ENCODE measurements at regions not wholly inside any gene's neighbourhood (a gene's known extent, or its start where the extent isn't known, plus 50 kb on each side); places are given as distances from the start of the nearest gene placed in this dataset.

GRCh38 chr5:10162468-10162867 is 87.2 kb downstream of the ATPSCKMT start:
- H3K4me3 ChIP-seq: no peak overlapping the region
- H3K4me1 ChIP-seq: no peaks in the 10 kb centered on the region
- H3K36me3 ChIP-seq: no peaks in the 10 kb centered on the region
- no peaks in the 10 kb centered on the region for H3K27me3 ChIP-seq
- no peak for DNase-seq (ENCODE audit: low spot score in 2 of 2)
- no peak for TF ChIP-seq POLR2AphosphoS5 (IDR thresholded peaks at IDR 0.05)
- TF ChIP-seq, protein P1, sequence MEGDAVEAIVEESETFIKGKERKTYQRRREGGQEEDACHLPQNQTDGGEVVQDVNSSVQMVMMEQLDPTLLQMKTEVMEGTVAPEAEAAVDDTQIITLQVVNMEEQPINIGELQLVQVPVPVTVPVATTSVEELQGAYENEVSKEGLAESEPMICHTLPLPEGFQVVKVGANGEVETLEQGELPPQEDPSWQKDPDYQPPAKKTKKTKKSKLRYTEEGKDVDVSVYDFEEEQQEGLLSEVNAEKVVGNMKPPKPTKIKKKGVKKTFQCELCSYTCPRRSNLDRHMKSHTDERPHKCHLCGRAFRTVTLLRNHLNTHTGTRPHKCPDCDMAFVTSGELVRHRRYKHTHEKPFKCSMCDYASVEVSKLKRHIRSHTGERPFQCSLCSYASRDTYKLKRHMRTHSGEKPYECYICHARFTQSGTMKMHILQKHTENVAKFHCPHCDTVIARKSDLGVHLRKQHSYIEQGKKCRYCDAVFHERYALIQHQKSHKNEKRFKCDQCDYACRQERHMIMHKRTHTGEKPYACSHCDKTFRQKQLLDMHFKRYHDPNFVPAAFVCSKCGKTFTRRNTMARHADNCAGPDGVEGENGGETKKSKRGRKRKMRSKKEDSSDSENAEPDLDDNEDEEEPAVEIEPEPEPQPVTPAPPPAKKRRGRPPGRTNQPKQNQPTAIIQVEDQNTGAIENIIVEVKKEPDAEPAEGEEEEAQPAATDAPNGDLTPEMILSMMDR (IDR thresholded peaks at IDR 0.05): no peak
- no peak for TF ChIP-seq POLR2A (IDR thresholded peaks at IDR 0.05)
- intact Hi-C loops (cut with DNase I; ENCODE audit: low total_unique reads): no loop called here
- H3K9me3 ChIP-seq: peaks cover 11 to 19% of the 10 kb centered on the region in 2 donors
- H3K27ac ChIP-seq: no peak overlapping the region

GRCh38 chr5:10161778-10162177 is 87.9 kb downstream of the ATPSCKMT start:
- DNase-seq (ENCODE audit: low spot score in 2 of 2): no peak
- H3K36me3 ChIP-seq: no peaks in the 10 kb centered on the region
- peaks cover 11 to 19% of the 10 kb centered on the region in 2 donors for H3K9me3 ChIP-seq
- no peak overlapping the region for H3K4me3 ChIP-seq
- H3K27me3 ChIP-seq: no peaks in the 10 kb centered on the region
- intact Hi-C loops (cut with DNase I; ENCODE audit: low total_unique reads): no loop called here
- no peak overlapping the region for H3K27ac ChIP-seq
- TF ChIP-seq, protein P1 (IDR thresholded peaks at IDR 0.05): no peak
- TF ChIP-seq POLR2AphosphoS5 (IDR thresholded peaks at IDR 0.05) (no peak), POLR2A (IDR thresholded peaks at IDR 0.05) (no peak)
- no peaks in the 10 kb centered on the region for H3K4me1 ChIP-seq

DNA sequence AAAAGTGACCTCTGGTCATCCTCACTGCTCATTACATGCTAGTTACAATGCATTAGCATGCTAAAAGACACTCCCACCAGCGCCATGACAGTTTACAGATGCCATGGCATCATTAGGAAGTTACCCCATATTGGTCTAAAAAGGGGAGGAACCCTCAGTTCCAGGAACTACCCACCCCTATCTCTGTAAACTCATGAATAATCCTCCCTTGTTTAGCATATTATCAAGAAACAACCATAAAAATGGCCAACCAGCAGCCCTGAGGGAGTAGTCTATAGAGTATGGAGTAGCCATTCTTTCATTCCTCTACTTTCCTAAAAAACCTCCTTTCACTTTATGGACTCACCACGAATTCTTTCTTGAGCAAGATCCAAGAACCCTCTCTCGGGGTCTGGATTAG is 89.4 kb downstream of the ATPSCKMT start:
- no peaks in the 10 kb centered on the region for H3K36me3 ChIP-seq
- intact Hi-C loops (cut with DNase I; ENCODE audit: low total_unique reads): no loop called here
- peaks cover 8 to 10% of the 10 kb centered on the region in 2 donors for H3K9me3 ChIP-seq
- no peaks in the 10 kb centered on the region for H3K4me1 ChIP-seq
- no peak for DNase-seq (ENCODE audit: low spot score in 2 of 2)
- H3K27ac ChIP-seq: no peak overlapping the region
- no peaks in the 10 kb centered on the region for H3K27me3 ChIP-seq
- TF ChIP-seq, protein P1 (IDR thresholded peaks at IDR 0.05): no peak
- TF ChIP-seq POLR2AphosphoS5 (IDR thresholded peaks at IDR 0.05) (no peak), POLR2A (IDR thresholded peaks at IDR 0.05) (no peak)
- no peak overlapping the region for H3K4me3 ChIP-seq

DNA sequence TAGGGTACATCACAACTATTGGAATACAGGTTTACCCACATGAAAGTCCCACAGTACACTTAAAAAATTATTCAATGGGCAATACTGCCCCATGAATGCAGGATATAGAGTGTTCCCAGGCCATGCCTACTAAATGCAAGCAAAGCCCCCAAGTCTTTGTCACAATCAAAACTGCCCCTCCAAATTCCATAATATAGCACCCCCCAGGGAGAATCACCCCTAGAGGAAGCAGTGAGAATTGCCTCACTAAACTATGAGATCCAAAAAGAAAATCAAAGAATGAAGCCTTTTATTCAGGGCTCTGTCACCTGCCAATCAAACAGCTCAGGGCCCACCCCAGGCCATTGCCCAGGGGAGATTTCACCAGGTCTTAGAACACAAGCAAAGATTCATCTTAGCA is 90.8 kb downstream of the ATPSCKMT start:
- H3K36me3 ChIP-seq: no peaks in the 10 kb centered on the region
- no peaks in the 10 kb centered on the region for H3K9me3 ChIP-seq
- TF ChIP-seq POLR2A (IDR thresholded peaks at IDR 0.05) (no peak), POLR2AphosphoS5 (IDR thresholded peaks at IDR 0.05) (no peak)
- TF ChIP-seq, protein P1 (IDR thresholded peaks at IDR 0.05): no peak
- no peak overlapping the region for H3K4me3 ChIP-seq
- H3K27me3 ChIP-seq: no peaks in the 10 kb centered on the region
- no peak overlapping the region for H3K27ac ChIP-seq
- no peaks in the 10 kb centered on the region for H3K4me1 ChIP-seq
- intact Hi-C loops (cut with DNase I; ENCODE audit: low total_unique reads): no loop called here
- no peak for DNase-seq (ENCODE audit: low spot score in 2 of 2)

DNA sequence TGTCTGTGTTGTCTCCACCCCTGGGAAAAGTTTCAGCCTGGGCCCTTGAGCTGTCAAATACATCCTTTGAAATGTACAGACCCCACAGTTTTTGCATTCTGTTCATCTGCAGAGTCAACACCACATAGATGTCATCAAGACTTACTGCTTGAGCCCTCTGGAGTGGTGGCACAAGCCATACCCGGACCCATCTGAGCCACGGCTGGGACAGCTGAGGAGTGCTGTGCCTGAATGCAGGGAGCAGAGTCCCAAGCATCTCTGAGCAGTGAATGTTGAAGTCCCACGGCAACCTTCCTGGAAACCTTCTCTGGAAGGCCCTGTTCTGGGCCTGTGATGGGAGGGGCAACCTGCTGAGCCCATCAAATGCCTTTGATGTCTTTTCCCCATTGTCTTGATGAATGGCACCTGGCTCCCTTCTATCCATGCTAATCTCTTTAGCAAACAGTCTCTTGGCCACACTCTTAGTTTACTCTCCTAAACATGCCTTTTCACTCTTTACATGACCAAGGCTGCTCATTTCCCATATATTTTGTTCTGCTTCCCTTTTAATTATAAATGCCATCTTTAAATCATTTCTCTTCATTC is 92.5 kb downstream of the ATPSCKMT start:
- intact Hi-C loops (cut with DNase I; ENCODE audit: low total_unique reads): no loop called here
- H3K27me3 ChIP-seq: no peaks in the 10 kb centered on the region
- H3K4me1 ChIP-seq: no peaks in the 10 kb centered on the region
- no peak overlapping the region for H3K27ac ChIP-seq
- TF ChIP-seq POLR2A (IDR thresholded peaks at IDR 0.05) (no peak), POLR2AphosphoS5 (IDR thresholded peaks at IDR 0.05) (no peak)
- TF ChIP-seq, protein P1 (IDR thresholded peaks at IDR 0.05): no peak
- no peak for DNase-seq (ENCODE audit: low spot score in 2 of 2)
- H3K9me3 ChIP-seq: no peaks in the 10 kb centered on the region
- H3K36me3 ChIP-seq: no peaks in the 10 kb centered on the region
- H3K4me3 ChIP-seq: no peak overlapping the region
